CD4-positive, alpha-beta T cell (primary cell): ENCODE measurements at regions not wholly inside any gene's neighbourhood (a gene's known extent, or its start where the extent isn't known, plus 50 kb on each side); places are given as distances from the start of the nearest gene placed in this dataset.
"Not testable (repeated sequence)": the region's sequence is repeated elsewhere in the genome, so short reads cannot be mapped to it uniquely, and the experiment has no call there.

Source experiments
- ATAC-seq: fragments of 200-7000 bp; cut with Tn5 transposase; one replicate; pipeline ENCODE4 v1.10.0; 2022; ENCODE audit warnings: mild to moderate bottlenecking; ENCODE audit not compliant: poor library complexity
- CTCF ChIA-PET: fragments of 350-600 bp; sonication (Branson Sonifier 250); formaldehyde crosslinking; loops from one replicate; lab custom pipeline; 2021; ENCODE audit warnings: antibody characterized with exemption, inconsistent platforms; lab: Charles Lee
- POLR2A ChIA-PET: fragments of 350-600 bp; sonication (Branson Sonifier 250); formaldehyde crosslinking; loops from one replicate; lab custom pipeline; 2021; ENCODE audit warnings: antibody characterized with exemption, inconsistent platforms; lab: Charles Lee
- DNase-seq, 14 experiments: peaks; one replicate each; pipeline ENCODE4 v3.0.0-alpha.2; 2013 to 2020; ENCODE audit warnings: mixed read lengths in 2 of 14
- H3K27ac ChIP-seq, 2 donors: one replicate each; pipeline versions ENCODE4 v1.5.1 to v1.7.0; 2013; ENCODE audit warnings: low read length in 2 of 2, low read depth in 1 of 2, mild to moderate bottlenecking in 1 of 2
- H3K27me3 ChIP-seq, 2 experiments: 1 replicate in 1 of 2; 2 replicates in 1 of 2; pipeline versions ENCODE4 v1.6.1 to v1.7.0; 2013; ENCODE audit warnings: low read length in 2 of 2, control low read depth in 1 of 2, mild to moderate bottlenecking in 1 of 2, moderate library complexity in 1 of 2; ENCODE audit not compliant: insufficient read depth in 2 of 2, control insufficient read depth in 1 of 2
- H3K36me3 ChIP-seq: one replicate; pipeline ENCODE4 v1.6.1; 2013; ENCODE audit warnings: low read length, control low read depth; ENCODE audit not compliant: insufficient read depth
- H3K4me1 ChIP-seq: one replicate; pipeline ENCODE4 v1.6.1; 2013; ENCODE audit warnings: low read length, control low read depth; ENCODE audit not compliant: insufficient read depth
- H3K4me3 ChIP-seq: one replicate; pipeline ENCODE4 v1.5.1; 2013; ENCODE audit warnings: mild to moderate bottlenecking, low read length, moderate library complexity
- H3K9me3 ChIP-seq, 2 experiments: 1 replicate in 1 of 2; 2 replicates in 1 of 2; pipeline versions ENCODE4 v1.6.1 to v1.7.0; 2013; ENCODE audit warnings: low read length in 2 of 2, mild to moderate bottlenecking in 2 of 2, control low read depth in 1 of 2, moderate library complexity in 1 of 2; ENCODE audit not compliant: control insufficient read depth in 1 of 2, insufficient read depth in 1 of 2
- H3K27ac Mint-ChIP-seq: one replicate; pipeline ENCODE4 v1.8.0; 2020; ENCODE audit warnings: mixed read lengths
- H3K27me3 Mint-ChIP-seq: one replicate; pipeline ENCODE4 v1.8.0; 2021; ENCODE audit warnings: mixed read lengths
- H3K36me3 Mint-ChIP-seq: one replicate; pipeline ENCODE4 v1.8.0; 2021; ENCODE audit warnings: low read depth, mixed read lengths
- H3K4me1 Mint-ChIP-seq: one replicate; pipeline ENCODE4 v1.8.0; 2021; ENCODE audit warnings: low read depth, mixed read lengths
- H3K4me3 Mint-ChIP-seq: one replicate; pipeline ENCODE4 v1.8.0; 2020; ENCODE audit warnings: mild to moderate bottlenecking, mixed read lengths
- H3K9me3 Mint-ChIP-seq: one replicate; pipeline ENCODE4 v1.8.0; 2020; ENCODE audit warnings: mixed read lengths
- intact Hi-C, 2 experiments: fragments of 100-400 bp; cut with DNase I in 1 of 2; cut with micrococcal nuclease in 1 of 2; formaldehyde crosslinking; loops; one replicate each; pipeline versions ENCODE4 v1.15.1 to v1.9.0; 2023 to 2025; cut with DNase I, micrococcal nuclease
- TF ChIP-seq, protein P1 (sequence below): fragments of 200-600 bp; IDR thresholded peaks from one replicate; pipeline ENCODE4 v1.8.0; 2022; ENCODE audit warnings: antibody characterized with exemption, mild to moderate bottlenecking

DNA sequence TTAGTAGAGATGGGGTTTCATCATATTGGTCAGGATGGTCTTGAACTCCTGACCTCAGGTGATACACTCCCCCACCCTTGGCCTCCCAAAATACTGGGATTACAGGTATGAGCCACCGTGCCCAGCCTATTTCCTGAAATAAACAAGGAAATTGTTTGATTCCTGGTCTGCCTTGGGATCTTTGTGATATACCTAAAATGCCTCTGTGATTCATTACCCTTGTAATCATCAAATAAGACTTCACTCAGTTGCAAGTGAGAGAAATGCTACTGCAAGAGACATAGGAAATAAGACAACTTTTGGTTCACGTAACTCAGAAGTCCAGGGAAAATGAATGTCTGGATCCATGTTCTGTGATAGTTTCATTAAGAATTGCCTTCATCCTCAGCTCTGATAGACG lies 173.2 kb upstream of the MARCKS start:
- TF ChIP-seq, protein P1, sequence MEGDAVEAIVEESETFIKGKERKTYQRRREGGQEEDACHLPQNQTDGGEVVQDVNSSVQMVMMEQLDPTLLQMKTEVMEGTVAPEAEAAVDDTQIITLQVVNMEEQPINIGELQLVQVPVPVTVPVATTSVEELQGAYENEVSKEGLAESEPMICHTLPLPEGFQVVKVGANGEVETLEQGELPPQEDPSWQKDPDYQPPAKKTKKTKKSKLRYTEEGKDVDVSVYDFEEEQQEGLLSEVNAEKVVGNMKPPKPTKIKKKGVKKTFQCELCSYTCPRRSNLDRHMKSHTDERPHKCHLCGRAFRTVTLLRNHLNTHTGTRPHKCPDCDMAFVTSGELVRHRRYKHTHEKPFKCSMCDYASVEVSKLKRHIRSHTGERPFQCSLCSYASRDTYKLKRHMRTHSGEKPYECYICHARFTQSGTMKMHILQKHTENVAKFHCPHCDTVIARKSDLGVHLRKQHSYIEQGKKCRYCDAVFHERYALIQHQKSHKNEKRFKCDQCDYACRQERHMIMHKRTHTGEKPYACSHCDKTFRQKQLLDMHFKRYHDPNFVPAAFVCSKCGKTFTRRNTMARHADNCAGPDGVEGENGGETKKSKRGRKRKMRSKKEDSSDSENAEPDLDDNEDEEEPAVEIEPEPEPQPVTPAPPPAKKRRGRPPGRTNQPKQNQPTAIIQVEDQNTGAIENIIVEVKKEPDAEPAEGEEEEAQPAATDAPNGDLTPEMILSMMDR: no peak
- H3K27me3 Mint-ChIP-seq: no peaks in the 10 kb centered on the region
- POLR2A ChIA-PET: no interaction called here

GRCh38 chr6:113684382-113684901 lies 172.7 kb upstream of the MARCKS start:
- Histone ChIP-seq H3K27me3 (no peaks in the 10 kb centered on the region), H3K9me3 (no peaks in the 10 kb centered on the region), H3K4me1 (no peaks in the 10 kb centered on the region), H3K27ac (no peak overlapping the region), H3K4me3 (no peak overlapping the region), H3K36me3 (no peaks in the 10 kb centered on the region)
- H3K27me3 Mint-ChIP-seq: no peaks in the 10 kb centered on the region
- H3K4me3 Mint-ChIP-seq: no peak overlapping the region
- no peaks in the 10 kb centered on the region for H3K36me3 Mint-ChIP-seq
- H3K27ac Mint-ChIP-seq: no peak overlapping the region
- ChIA-PET CTCF (no interaction called here), POLR2A (no interaction called here)
- no peaks in the 10 kb centered on the region for H3K9me3 Mint-ChIP-seq
- no peaks in the 10 kb centered on the region for H3K4me1 Mint-ChIP-seq
- intact Hi-C loops: no loop called here
- no peak for ATAC-seq
- DNase-seq: no peak
- TF ChIP-seq, protein P1: no peak

More for the DNA sequence above, 173.2 kb upstream of the MARCKS start:
- Mint-ChIP-seq H3K27ac (no peak overlapping the region), H3K9me3 (no peaks in the 10 kb centered on the region), H3K4me1 (no peaks in the 10 kb centered on the region), H3K36me3 (no peaks in the 10 kb centered on the region), H3K4me3 (no peak overlapping the region)
- intact Hi-C loops: no loop called here
- no peaks in the 10 kb centered on the region for H3K4me1 ChIP-seq
- H3K36me3 ChIP-seq: no peaks in the 10 kb centered on the region
- H3K4me3 ChIP-seq: no peak overlapping the region
- H3K27ac ChIP-seq: no peak overlapping the region
- CTCF ChIA-PET: no interaction called here
- H3K9me3 ChIP-seq: no peaks in the 10 kb centered on the region
- ATAC-seq: no peak
- no peak for DNase-seq
- H3K27me3 ChIP-seq: no peaks in the 10 kb centered on the region

- Mint-ChIP-seq H3K9me3 (no peaks in the 10 kb centered on the region), H3K4me3 (no peak overlapping the region), H3K4me1 (no peaks in the 10 kb centered on the region), H3K27ac (no peak overlapping the region), H3K27me3 (no peaks in the 10 kb centered on the region), H3K36me3 (no peaks in the 10 kb centered on the region)
- no peaks in the 10 kb centered on the region for H3K27me3 ChIP-seq
- intact Hi-C loops: no loop called here
- TF ChIP-seq, protein P1: no peak
- DNase-seq (no peak), ATAC-seq (no peak)
- POLR2A ChIA-PET: no interaction called here
- H3K27ac ChIP-seq: no peak overlapping the region
- CTCF ChIA-PET: no interaction called here
- H3K9me3 ChIP-seq: no peaks in the 10 kb centered on the region
- H3K36me3 ChIP-seq: no peaks in the 10 kb centered on the region
- H3K4me3 ChIP-seq: no peak overlapping the region
- no peaks in the 10 kb centered on the region for H3K4me1 ChIP-seq
Measured at GRCh38 chr6:113686049-113686448, 171.1 kb upstream of the MARCKS start.

DNA sequence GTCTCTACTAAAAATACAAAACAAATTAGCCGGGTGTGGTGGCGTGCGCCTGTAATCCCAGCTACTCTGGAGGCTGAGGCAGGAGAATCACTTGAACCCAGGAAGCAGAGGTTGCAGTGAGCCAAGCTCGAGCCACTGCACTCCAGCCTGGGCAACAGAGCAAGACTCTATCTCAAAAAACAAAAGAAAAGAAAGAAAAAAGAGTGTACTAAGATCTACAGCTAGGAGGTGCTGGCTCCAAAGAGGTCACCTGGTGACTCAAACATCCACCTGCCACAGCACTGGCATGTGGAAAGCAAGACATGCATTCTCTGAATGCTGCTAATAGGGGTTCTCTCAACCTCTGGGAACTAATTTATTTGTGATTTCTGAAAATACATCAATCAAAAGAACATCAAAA lies 167.5 kb upstream of the MARCKS start:
- H3K4me3 ChIP-seq, H3K36me3 Mint-ChIP-seq, H3K4me3 Mint-ChIP-seq, H3K9me3 Mint-ChIP-seq, H3K36me3 ChIP-seq, intact Hi-C loops, POLR2A ChIA-PET, H3K4me1 Mint-ChIP-seq, H3K27me3 ChIP-seq, H3K27ac Mint-ChIP-seq, H3K27ac ChIP-seq, H3K4me1 ChIP-seq, DNase-seq, H3K27me3 Mint-ChIP-seq, H3K9me3 ChIP-seq, ATAC-seq, CTCF ChIA-PET: not testable (repeated sequence)
